Uterus (tissue), 2 donors: ENCODE measurements at regions not wholly inside any gene's neighbourhood (a gene's known extent, or its start where the extent isn't known, plus 50 kb on each side); places are given as distances from the start of the nearest gene placed in this dataset.

Source experiments
- POLR2A ChIP-seq, 2 donors: fragments of 450-650 bp; IDR thresholded peaks; one replicate each; pipeline ENCODE4 v1.6.1; 2016; ENCODE audit warnings: antibody characterized with exemption in 2 of 2, mild to moderate bottlenecking in 1 of 2, moderate library complexity in 1 of 2
- TF ChIP-seq, protein P1 (sequence below), 4 experiments: fragments of 200-600 bp in 2 of 4; fragments of 450-650 bp in 2 of 4; sonication (generic) in 2 of 4; IDR thresholded peaks; one replicate each; pipeline ENCODE4 v1.5.1; 2016 to 2019; ENCODE audit warnings: antibody characterized with exemption in 4 of 4, mild to moderate bottlenecking in 2 of 4, moderate library complexity in 1 of 4

GRCh38 chr7:85641331-85641730, 454.5 kb upstream of the SEMA3D start:
- TF ChIP-seq POLR2A (IDR thresholded peaks at IDR 0.05), result no peak
- TF ChIP-seq, protein P1, sequence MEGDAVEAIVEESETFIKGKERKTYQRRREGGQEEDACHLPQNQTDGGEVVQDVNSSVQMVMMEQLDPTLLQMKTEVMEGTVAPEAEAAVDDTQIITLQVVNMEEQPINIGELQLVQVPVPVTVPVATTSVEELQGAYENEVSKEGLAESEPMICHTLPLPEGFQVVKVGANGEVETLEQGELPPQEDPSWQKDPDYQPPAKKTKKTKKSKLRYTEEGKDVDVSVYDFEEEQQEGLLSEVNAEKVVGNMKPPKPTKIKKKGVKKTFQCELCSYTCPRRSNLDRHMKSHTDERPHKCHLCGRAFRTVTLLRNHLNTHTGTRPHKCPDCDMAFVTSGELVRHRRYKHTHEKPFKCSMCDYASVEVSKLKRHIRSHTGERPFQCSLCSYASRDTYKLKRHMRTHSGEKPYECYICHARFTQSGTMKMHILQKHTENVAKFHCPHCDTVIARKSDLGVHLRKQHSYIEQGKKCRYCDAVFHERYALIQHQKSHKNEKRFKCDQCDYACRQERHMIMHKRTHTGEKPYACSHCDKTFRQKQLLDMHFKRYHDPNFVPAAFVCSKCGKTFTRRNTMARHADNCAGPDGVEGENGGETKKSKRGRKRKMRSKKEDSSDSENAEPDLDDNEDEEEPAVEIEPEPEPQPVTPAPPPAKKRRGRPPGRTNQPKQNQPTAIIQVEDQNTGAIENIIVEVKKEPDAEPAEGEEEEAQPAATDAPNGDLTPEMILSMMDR (IDR thresholded peaks at IDR 0.05), result no peak
